Brain microvascular endothelial cell (primary cell): ENCODE measurements at regions not wholly inside any gene's neighbourhood (a gene's known extent, or its start where the extent isn't known, plus 50 kb on each side); places are given as distances from the start of the nearest gene placed in this dataset.

ENCODE experiments used
- DNase-seq: peaks from one replicate; pipeline ENCODE4 v3.0.0-alpha.2; 2020
- H3K27ac ChIP-seq: fragments of 250-450 bp; sonication (Bioruptor Pico); 2 replicates; pipeline ENCODE4 v1.5.1; 2020; ENCODE audit warnings: mild to moderate bottlenecking, moderate library complexity
- H3K27me3 ChIP-seq: fragments of 250-450 bp; sonication (Bioruptor Pico); replicated peaks from 2 replicates; pipeline ENCODE4 v1.5.1; 2020; ENCODE audit warnings: mild to moderate bottlenecking
- H3K36me3 ChIP-seq: fragments of 250-450 bp; sonication (Bioruptor Pico); replicated peaks from 2 replicates; pipeline ENCODE4 v1.5.1; 2020; ENCODE audit warnings: mild to moderate bottlenecking
- H3K4me3 ChIP-seq: 2 replicates; pipeline ENCODE4 v1.5.1; 2011; ENCODE audit warnings: low read depth, mild to moderate bottlenecking, control low read depth, low read length, moderate library complexity
- CTCF ChIP-seq: IDR thresholded peaks from 2 replicates; pipeline ENCODE4 v1.5.1; 2011; ENCODE audit warnings: low read depth, mild to moderate bottlenecking, moderate library complexity, low read length, control low read depth, inconsistent platforms; ENCODE audit errors: missing control alignments
- in situ Hi-C: cut with HindIII; loops from 2 replicates; pipeline ENCODE4 v1.10.0; 2017; ENCODE audit warnings: low sequenced_read_pairs, low pct_ligation_motif_present

- H3K27me3 ChIP-seq: no peaks in the 10 kb centered on the region
- H3K36me3 ChIP-seq: no peaks in the 10 kb centered on the region
- DNase-seq: no peak
- no peak overlapping the region for H3K4me3 ChIP-seq
- no peak for TF ChIP-seq CTCF
- H3K27ac ChIP-seq: no peak overlapping the region
- in situ Hi-C loops: no loop called here
These were observed 1321.9 kb upstream of the CHAC2 start for GRCh38 chr2:52445686-52446085.

- Histone ChIP-seq H3K27ac (no peak overlapping the region), H3K36me3 (no peaks in the 10 kb centered on the region), H3K27me3 (no peaks in the 10 kb centered on the region), H3K4me3 (no peak overlapping the region)
- DNase-seq: no peak
- in situ Hi-C loops: no loop called here
- TF ChIP-seq CTCF: no peak
These were observed 1336.2 kb upstream of the CHAC2 start for GRCh38 chr2:52431352-52431760.

DNA sequence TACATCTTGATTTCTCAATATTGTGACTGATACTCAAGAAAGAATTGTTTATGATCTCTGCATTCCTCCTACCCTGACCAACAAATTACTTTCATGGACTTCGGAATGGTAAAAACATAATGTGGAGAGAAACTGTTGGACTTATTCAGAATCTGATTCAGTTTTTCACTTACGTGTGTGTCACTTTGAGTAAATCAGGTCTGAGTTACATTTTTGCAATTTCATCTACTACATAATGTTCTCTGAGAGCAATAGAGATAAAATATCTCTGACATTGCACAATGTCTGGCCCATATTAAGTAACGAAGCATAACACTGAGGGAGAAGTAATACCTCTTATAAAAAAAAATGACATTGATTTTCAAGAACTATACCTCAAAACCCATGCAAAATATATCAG, 1337.9 kb upstream of the CHAC2 start:
- in situ Hi-C loops: no loop called here
- no peak for TF ChIP-seq CTCF
- H3K27me3 ChIP-seq: no peaks in the 10 kb centered on the region
- H3K27ac ChIP-seq: no peak overlapping the region
- no peak for DNase-seq
- H3K36me3 ChIP-seq: no peaks in the 10 kb centered on the region
- H3K4me3 ChIP-seq: no peak overlapping the region

DNA sequence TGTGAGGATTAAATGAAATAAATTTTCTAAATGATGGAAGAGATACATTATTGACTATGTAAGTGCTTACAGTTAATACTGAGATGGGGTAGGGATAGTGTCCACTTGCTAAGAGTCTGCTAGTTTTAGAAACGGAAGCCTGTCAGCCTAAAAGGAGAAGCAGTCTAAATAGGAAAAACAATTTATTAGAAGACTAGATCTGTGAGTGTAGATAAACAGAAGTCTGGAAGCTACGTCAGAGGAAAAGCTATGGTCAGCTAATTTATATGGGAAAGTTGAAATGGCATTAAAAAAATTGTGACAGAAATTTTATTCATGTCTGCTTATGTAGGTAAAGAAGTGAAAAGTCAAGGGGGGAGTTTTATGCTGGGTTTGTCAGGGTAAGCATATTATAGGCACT, 1338.4 kb upstream of the CHAC2 start:
- TF ChIP-seq CTCF: no peak

GRCh38 chr2:52428224-52428623, 1339.4 kb upstream of the CHAC2 start:
- no peak for DNase-seq
- Histone ChIP-seq H3K4me3 (no peak overlapping the region), H3K27me3 (no peaks in the 10 kb centered on the region), H3K27ac (no peak overlapping the region), H3K36me3 (no peaks in the 10 kb centered on the region)
- no peak for TF ChIP-seq CTCF
- in situ Hi-C loops: no loop called here

More for the DNA sequence above, 1338.4 kb upstream of the CHAC2 start:
- in situ Hi-C loops: no loop called here
- H3K36me3 ChIP-seq: no peaks in the 10 kb centered on the region
- H3K4me3 ChIP-seq: no peak overlapping the region
- no peak overlapping the region for H3K27ac ChIP-seq
- DNase-seq: no peak
- no peaks in the 10 kb centered on the region for H3K27me3 ChIP-seq

DNA sequence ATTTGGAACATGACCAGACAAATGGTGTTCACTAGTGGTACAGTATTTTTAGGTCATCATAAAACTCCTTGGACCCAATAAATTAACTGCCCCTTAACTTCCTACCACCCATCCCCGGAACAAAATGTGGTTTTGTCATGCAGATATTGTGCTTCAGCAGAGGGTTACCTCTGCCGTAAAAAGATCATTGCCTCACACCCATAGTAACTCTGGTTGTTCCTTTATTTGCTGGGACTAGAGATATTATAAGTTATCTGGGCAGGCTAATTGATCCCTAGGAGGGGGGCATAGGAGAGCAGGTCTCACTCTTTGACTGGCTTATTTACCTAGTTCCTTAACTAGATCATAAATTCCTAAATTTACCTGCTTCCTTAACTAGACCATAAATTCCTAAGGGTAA, 1343.9 kb upstream of the CHAC2 start:
- Histone ChIP-seq H3K27me3 (no peaks in the 10 kb centered on the region), H3K4me3 (no peak overlapping the region), H3K36me3 (no peaks in the 10 kb centered on the region), H3K27ac (no peak overlapping the region)
- no peak for DNase-seq
- in situ Hi-C loops: no loop called here
- no peak for TF ChIP-seq CTCF
